ENCODE measurements at regions not wholly inside any gene's neighbourhood (a gene's known extent, or its start where the extent isn't known, plus 50 kb on each side); places are given as distances from the start of the nearest gene placed in this dataset.

- DNase-seq (ENCODE audit: low read depth, low spot score) = no peak
Observed at GRCh38 chr18:22355598-22355997, 62.1 kb downstream of the CTAGE1 start.

- no peak for DNase-seq (ENCODE audit: low read depth, low spot score)
Observed at GRCh38 chr18:22355069-22355468, 62.6 kb downstream of the CTAGE1 start.

GRCh38 chr18:22349966-22350365 lies 67.7 kb downstream of the CTAGE1 start:
- no peak for DNase-seq (ENCODE audit: low read depth, low spot score)

GRCh38 chr18:22349317-22349898 lies 68.3 kb downstream of the CTAGE1 start:
- DNase-seq (ENCODE audit: low read depth, low spot score) = no peak

GRCh38 chr18:22348521-22349316 lies 69.0 kb downstream of the CTAGE1 start:
- no peak for DNase-seq (ENCODE audit: low read depth, low spot score)

GRCh38 chr18:22347606-22348511 lies 69.9 kb downstream of the CTAGE1 start:
- no peak for DNase-seq (ENCODE audit: low read depth, low spot score)

- DNase-seq (ENCODE audit: low read depth, low spot score) = no peak
Observed at GRCh38 chr18:22346953-22347605, 70.6 kb downstream of the CTAGE1 start.

- DNase-seq (ENCODE audit: low read depth, low spot score) = peak; percentile 84
Observed at GRCh38 chr18:22346401-22346952, 71.2 kb downstream of the CTAGE1 start.

GRCh38 chr18:22345718-22346117 lies 72.0 kb downstream of the CTAGE1 start:
- DNase-seq (ENCODE audit: low read depth, low spot score) = no peak

GRCh38 chr18:22344908-22345670 lies 72.6 kb downstream of the CTAGE1 start:
- DNase-seq (ENCODE audit: low read depth, low spot score) = no peak

- no peak for DNase-seq (ENCODE audit: low read depth, low spot score)
Observed at GRCh38 chr18:22344445-22344844, 73.3 kb downstream of the CTAGE1 start.

GRCh38 chr18:22343613-22344012 lies 74.1 kb downstream of the CTAGE1 start:
- DNase-seq (ENCODE audit: low read depth, low spot score) = no peak

GRCh38 chr18:22342625-22343024 lies 75.1 kb downstream of the CTAGE1 start:
- peak; percentile 60 for DNase-seq (ENCODE audit: low read depth, low spot score)

- DNase-seq (ENCODE audit: low read depth, low spot score) = no peak
Observed at GRCh38 chr18:22340331-22340730, 77.4 kb downstream of the CTAGE1 start.

GRCh38 chr18:22339913-22340312 lies 77.8 kb downstream of the CTAGE1 start:
- no peak for DNase-seq (ENCODE audit: low read depth, low spot score)

- DNase-seq (ENCODE audit: low read depth, low spot score) = no peak
Observed at GRCh38 chr18:22337833-22338232, 79.9 kb downstream of the CTAGE1 start.

- DNase-seq (ENCODE audit: low read depth, low spot score) = no peak
Observed at GRCh38 chr18:22337306-22337705, 80.4 kb downstream of the CTAGE1 start.

- DNase-seq (ENCODE audit: low read depth, low spot score) = no peak
Observed at GRCh38 chr18:22336406-22336805, 81.3 kb downstream of the CTAGE1 start.

GRCh38 chr18:22335731-22336198 lies 82.0 kb downstream of the CTAGE1 start:
- DNase-seq (ENCODE audit: low read depth, low spot score) = no peak

GRCh38 chr18:22334567-22334966 lies 83.1 kb downstream of the CTAGE1 start:
- no peak for DNase-seq (ENCODE audit: low read depth, low spot score)
